DND-41 (cell line): ENCODE measurements at regions not wholly inside any gene's neighbourhood (a gene's known extent, or its start where the extent isn't known, plus 50 kb on each side); places are given as distances from the start of the nearest gene placed in this dataset.

Source experiments
- ATAC-seq: fragments of 200-7000 bp; cut with Tn5 transposase; 3 replicates; pipeline ENCODE4 v1.9.1; 2021; ENCODE audit warnings: low read depth; ENCODE audit not compliant: insufficient read depth
- DNase-seq: peaks from one replicate; pipeline ENCODE4 v3.0.0-alpha.2; 2020
- H2AFZ ChIP-seq: 2 replicates; pipeline ENCODE4 v1.6.0; 2012; ENCODE audit warnings: low read depth, low read length
- H3K27ac ChIP-seq: 2 replicates; pipeline ENCODE4 v1.5.1; 2012; ENCODE audit warnings: low read length, inconsistent platforms
- H3K27me3 ChIP-seq: fragments of 200-600 bp; sonication (generic); 2 replicates; pipeline ENCODE4 v1.6.0; 2012; ENCODE audit warnings: low read length, mild to moderate bottlenecking, inconsistent platforms; ENCODE audit not compliant: insufficient read depth, poor library complexity
- H3K36me3 ChIP-seq: 2 replicates; pipeline ENCODE4 v1.5.1; 2012; ENCODE audit warnings: low read length, inconsistent platforms; ENCODE audit not compliant: insufficient read depth
- H3K4me1 ChIP-seq: 2 replicates; pipeline ENCODE4 v1.5.1; 2012; ENCODE audit warnings: mild to moderate bottlenecking, low read length; ENCODE audit not compliant: insufficient read depth
- H3K4me2 ChIP-seq: 2 replicates; pipeline ENCODE4 v1.6.0; 2012; ENCODE audit warnings: mild to moderate bottlenecking, moderate library complexity, low read length, inconsistent platforms; ENCODE audit not compliant: insufficient read depth
- H3K4me3 ChIP-seq, 2 experiments: fragments of 200-600 bp in 1 of 2; shearing (Covaris generic) in 1 of 2; 2 replicates each; pipeline ENCODE4 v1.5.1; 2012 to 2016; ENCODE audit warnings: inconsistent platforms in 2 of 2, low read length in 2 of 2, mild to moderate bottlenecking in 2 of 2, low read depth in 1 of 2, moderate library complexity in 1 of 2
- H3K79me2 ChIP-seq: 2 replicates; pipeline ENCODE4 v1.6.0; 2012; ENCODE audit warnings: low read length, inconsistent platforms; ENCODE audit not compliant: insufficient read depth
- H3K9ac ChIP-seq: 2 replicates; pipeline ENCODE4 v1.6.0; 2012; ENCODE audit warnings: low read depth, mild to moderate bottlenecking, inconsistent platforms, low read length, moderate library complexity
- H3K9me3 ChIP-seq: 2 replicates; pipeline ENCODE4 v1.5.1; 2012; ENCODE audit warnings: low read length, moderate library complexity, mild to moderate bottlenecking, inconsistent platforms; ENCODE audit not compliant: insufficient read depth, severe bottlenecking
- H4K20me1 ChIP-seq: 2 replicates; pipeline ENCODE4 v1.6.0; 2012; ENCODE audit warnings: low read length; ENCODE audit not compliant: insufficient read depth
- CTCF ChIP-seq: IDR thresholded peaks from 2 replicates; pipeline ENCODE4 v1.5.1; 2012; ENCODE audit warnings: borderline replicate concordance, low read length, moderate library complexity, mild to moderate bottlenecking; ENCODE audit not compliant: poor library complexity, severe bottlenecking; ENCODE audit errors: extremely low read depth
- EZH2 ChIP-seq: IDR thresholded peaks from 3 replicates; pipeline ENCODE4 v1.6.1; 2012; ENCODE audit warnings: borderline replicate concordance, low read depth, mild to moderate bottlenecking, moderate library complexity, low read length, inconsistent platforms; ENCODE audit not compliant: severe bottlenecking

DNA sequence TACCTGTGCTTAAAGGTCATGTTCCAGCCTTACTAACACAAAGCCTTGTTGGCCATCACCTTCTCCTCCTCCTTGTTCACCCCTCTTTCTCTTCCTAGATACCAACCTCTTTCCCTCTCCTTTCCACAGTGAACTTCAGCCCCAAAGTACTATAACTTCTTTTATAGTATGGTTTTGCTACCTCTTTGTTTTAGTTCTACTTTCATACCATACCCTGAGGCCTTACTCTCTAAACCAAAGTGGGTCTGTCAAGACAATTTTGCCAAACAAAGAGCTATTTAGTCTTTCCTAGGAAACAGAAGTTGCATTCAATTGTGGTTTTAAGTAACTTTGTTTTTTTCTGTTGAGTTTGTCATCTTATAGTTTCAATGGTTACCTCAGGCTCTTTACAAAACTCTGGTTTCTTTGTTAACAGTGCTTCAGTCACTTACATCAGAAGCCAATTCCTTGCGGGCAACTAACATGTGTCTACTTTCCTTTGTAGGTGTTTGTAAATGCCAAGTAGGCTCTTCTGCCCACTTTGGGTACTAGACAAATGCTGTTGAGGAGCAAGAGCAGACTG is 623.9 kb upstream of the PKN2 start:
- H3K27me3 ChIP-seq: peaks cover 9% of the 10 kb centered on the region
- ATAC-seq (no peak), DNase-seq (no peak)
- no peaks in the 10 kb centered on the region for H3K79me2 ChIP-seq
- H2AFZ ChIP-seq: no peak overlapping the region
- H3K27ac ChIP-seq: no peak overlapping the region
- no peak overlapping the region for H3K4me3 ChIP-seq
- no peak overlapping the region for H3K9ac ChIP-seq
- no peak overlapping the region for H3K4me2 ChIP-seq
- H3K9me3 ChIP-seq: no peaks in the 10 kb centered on the region
- no peaks in the 10 kb centered on the region for H3K4me1 ChIP-seq
- no peaks in the 10 kb centered on the region for H4K20me1 ChIP-seq
- TF ChIP-seq EZH2 (no peak), CTCF (no peak)
- H3K36me3 ChIP-seq: no peaks in the 10 kb centered on the region

DNA sequence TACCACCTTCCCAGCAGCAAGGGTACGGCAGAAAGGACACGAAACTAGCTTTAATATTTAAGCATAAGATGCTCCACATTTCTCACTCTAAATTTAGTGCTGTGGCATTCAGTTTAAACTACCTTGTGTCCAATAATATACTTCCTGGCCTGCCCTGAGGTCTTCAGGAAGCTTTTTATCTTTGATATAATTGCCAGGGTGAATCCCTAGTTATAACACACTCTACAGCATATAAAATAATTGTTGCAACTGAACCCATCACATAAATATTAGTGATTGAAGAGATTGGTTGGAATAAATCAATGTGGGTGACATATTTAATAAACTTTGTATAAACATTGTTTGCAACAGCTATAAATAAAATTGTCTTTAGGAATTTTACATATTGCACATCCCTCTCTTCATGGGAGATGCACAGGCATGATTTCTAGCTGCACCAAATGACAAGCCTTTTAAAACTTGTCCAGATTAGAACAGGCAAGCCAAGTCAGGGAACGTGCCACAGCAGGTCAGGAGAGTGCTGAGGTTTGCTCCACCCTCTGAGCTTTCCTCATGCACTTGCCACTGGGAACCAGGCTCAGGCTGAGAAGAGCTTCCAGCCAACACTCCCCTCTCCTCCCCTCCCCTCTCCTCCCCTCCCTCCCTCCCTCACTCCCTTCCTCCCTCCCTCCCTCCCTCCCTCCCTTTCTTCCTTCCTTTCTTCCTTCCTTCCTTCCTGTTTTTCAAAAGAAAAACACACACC is 623.2 kb upstream of the PKN2 start:
- Histone ChIP-seq H3K4me2 (no peak overlapping the region), H4K20me1 (no peaks in the 10 kb centered on the region), H2AFZ (no peak overlapping the region), H3K4me3 (no peak overlapping the region), H3K9ac (no peak overlapping the region), H3K27ac (no peak overlapping the region), H3K27me3 (peaks cover 9% of the 10 kb centered on the region), H3K79me2 (no peaks in the 10 kb centered on the region), H3K36me3 (no peaks in the 10 kb centered on the region), H3K9me3 (no peaks in the 10 kb centered on the region), H3K4me1 (no peaks in the 10 kb centered on the region)
- ATAC-seq (no peak), DNase-seq (no peak)
- no peak for TF ChIP-seq CTCF
- no peak for TF ChIP-seq EZH2

GRCh38 chr1:88061492-88062177 is 622.4 kb upstream of the PKN2 start:
- no peak overlapping the region for H3K27ac ChIP-seq
- no peaks in the 10 kb centered on the region for H3K36me3 ChIP-seq
- H3K4me3 ChIP-seq: no peak overlapping the region
- no peak overlapping the region for H2AFZ ChIP-seq
- ATAC-seq: peak; percentile 62; the same call in 1 of the 3 replicates
- no peaks in the 10 kb centered on the region for H3K79me2 ChIP-seq
- no peaks in the 10 kb centered on the region for H4K20me1 ChIP-seq
- H3K27me3 ChIP-seq: peaks cover 9% of the 10 kb centered on the region
- peak; percentile 54 for TF ChIP-seq CTCF
- no peak for TF ChIP-seq EZH2
- no peaks in the 10 kb centered on the region for H3K4me1 ChIP-seq
- peak; percentile 19 for DNase-seq
- H3K4me2 ChIP-seq: no peak overlapping the region
- no peaks in the 10 kb centered on the region for H3K9me3 ChIP-seq
- no peak overlapping the region for H3K9ac ChIP-seq
